Adrenal gland (tissue), 9 donors: ENCODE measurements at regions not wholly inside any gene's neighbourhood (a gene's known extent, or its start where the extent isn't known, plus 50 kb on each side); places are given as distances from the start of the nearest gene placed in this dataset.

Source experiments
- DNase-seq, 7 donors: peaks; one replicate each; pipeline ENCODE4 v3.0.0-alpha.2; 2019 to 2020
- H3K27ac ChIP-seq, 5 donors: fragments of 200-600 bp; sonication (generic) in 4 of 5; 1 replicate in 3 of 5; 2 replicates in 2 of 5; pipeline versions ENCODE4 v1.5.1 to v1.8.0; 2016 to 2020; ENCODE audit warnings: mild to moderate bottlenecking in 1 of 5
- H3K27me3 ChIP-seq: fragments of 200-600 bp; 2 replicates; pipeline ENCODE4 v1.8.0; 2021
- H3K36me3 ChIP-seq, 2 donors: fragments of 200-600 bp; replicated peaks in 1 of 2; 1 replicate in 1 of 2; 2 replicates in 1 of 2; pipeline versions ENCODE4 v1.5.1 to v1.8.0; 2018 to 2022
- H3K4me1 ChIP-seq, 2 donors: fragments of 200-600 bp; replicated peaks in 1 of 2; 1 replicate in 1 of 2; 2 replicates in 1 of 2; pipeline versions ENCODE4 v1.5.1 to v1.8.0; 2018 to 2021
- H3K4me3 ChIP-seq, 4 donors: fragments of 200-600 bp; sonication (generic) in 3 of 4; one replicate each; pipeline ENCODE4 v1.5.1; 2016 to 2018
- H3K9me3 ChIP-seq, 3 donors: fragments of 200-600 bp; sonication (generic) in 1 of 3; replicated peaks in 1 of 3; 1 replicate in 2 of 3; 2 replicates in 1 of 3; pipeline versions ENCODE4 v1.5.1 to v1.8.0; 2016 to 2021
- POLR2A ChIP-seq, 2 donors: fragments of 450-650 bp; IDR thresholded peaks; one replicate each; pipeline ENCODE4 v1.6.1; 2017; ENCODE audit warnings: antibody characterized with exemption in 2 of 2, mild to moderate bottlenecking in 2 of 2, moderate library complexity in 1 of 2
- WGBS, 4 donors: extraction: QIAGEN DNeasy Blood & Tissue Kit in 2 of 4; methylation state at CpG; one replicate each; pipeline versions ENCODE4 v1.1.5 to v1.1.7; 2013 to 2017; 5-methylcytosine and 5-hydroxymethylcytosine counted together
- intact Hi-C, 2 donors: fragments of 100-400 bp; cut with DNase I; formaldehyde crosslinking; loops; one replicate each; pipeline versions ENCODE4 v1.14.1 to v1.15.0; 2022 to 2023
- TF ChIP-seq, protein P1 (sequence below), 6 experiments: fragments of 450-650 bp in 4 of 6; fragments of 200-600 bp in 2 of 6; sonication (generic) in 1 of 6; IDR thresholded peaks; 1 replicate in 5 of 6; 2 replicates in 1 of 6; pipeline versions ENCODE4 v1.5.1 to v1.8.0; 2016 to 2021; ENCODE audit warnings: antibody characterized with exemption in 6 of 6, mild to moderate bottlenecking in 2 of 6, moderate library complexity in 1 of 6
- donor health status: healthy with polysubstance abuse.
- donor health status: Bipolar disorder and iron deficiency.
- donor health status: DM: yes; HTN: yes; CAD: no.
- donor health status: DM: no; HTN: no; CAD: no.
- donor health status: DM: no; HTN: no; CAD: no.

DNA sequence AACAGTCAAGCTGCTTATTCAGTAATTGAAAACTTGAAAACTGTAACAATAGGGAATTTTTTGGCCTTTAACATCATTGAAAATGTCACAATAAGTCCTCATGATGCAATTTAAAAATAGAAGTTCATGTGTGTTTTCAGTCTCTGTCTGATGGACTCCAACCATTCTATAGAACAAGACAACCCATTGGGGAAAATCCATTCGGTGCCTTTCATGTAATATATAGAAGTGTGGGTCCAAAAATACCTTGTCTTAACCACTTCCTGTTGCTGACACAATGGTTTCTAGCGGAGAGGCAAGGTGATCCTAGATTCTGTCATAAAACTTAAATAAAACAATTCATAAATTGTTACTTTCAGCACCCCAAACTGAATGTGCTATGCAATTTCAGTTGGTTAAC, 1131.3 kb upstream of the MAP3K7 start:
- intact Hi-C loops = no loop called here
- Histone ChIP-seq H3K27ac (no peak overlapping the region), H3K9me3 (no peaks in the 10 kb centered on the region), H3K36me3 (no peaks in the 10 kb centered on the region), H3K27me3 (no peaks in the 10 kb centered on the region), H3K4me3 (no peak overlapping the region), H3K4me1 (no peaks in the 10 kb centered on the region)
- no peak for DNase-seq
- no peak for TF ChIP-seq POLR2A (IDR thresholded peaks at IDR 0.05)
- 59 to 80% (median 72%) methylated on average over 2 of the region's 2 CpGs for whole genome bisulfite sequencing, 4 donors

DNA sequence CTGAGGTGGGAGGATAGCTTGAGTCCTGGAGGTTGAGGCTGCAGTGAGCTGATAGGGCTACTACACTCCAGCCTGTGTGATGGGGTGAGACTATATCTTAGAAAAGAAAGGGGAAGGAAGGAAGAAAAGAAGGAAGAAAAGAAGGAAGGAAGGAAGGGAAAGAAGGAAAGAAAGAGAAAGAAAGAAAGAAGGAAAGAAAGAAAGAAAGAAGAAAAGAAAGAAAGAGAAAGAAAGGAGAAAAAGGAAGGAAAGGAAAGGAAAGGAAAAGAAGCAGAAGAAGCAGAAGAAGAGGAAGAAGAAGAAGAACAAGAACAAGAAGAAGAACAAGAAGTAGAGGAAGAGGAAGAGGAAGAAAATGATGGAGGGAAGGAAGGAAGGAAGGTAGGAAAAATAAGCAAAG, 1130.2 kb upstream of the MAP3K7 start:
- H3K4me3 ChIP-seq = no peak overlapping the region
- TF ChIP-seq, protein P1, sequence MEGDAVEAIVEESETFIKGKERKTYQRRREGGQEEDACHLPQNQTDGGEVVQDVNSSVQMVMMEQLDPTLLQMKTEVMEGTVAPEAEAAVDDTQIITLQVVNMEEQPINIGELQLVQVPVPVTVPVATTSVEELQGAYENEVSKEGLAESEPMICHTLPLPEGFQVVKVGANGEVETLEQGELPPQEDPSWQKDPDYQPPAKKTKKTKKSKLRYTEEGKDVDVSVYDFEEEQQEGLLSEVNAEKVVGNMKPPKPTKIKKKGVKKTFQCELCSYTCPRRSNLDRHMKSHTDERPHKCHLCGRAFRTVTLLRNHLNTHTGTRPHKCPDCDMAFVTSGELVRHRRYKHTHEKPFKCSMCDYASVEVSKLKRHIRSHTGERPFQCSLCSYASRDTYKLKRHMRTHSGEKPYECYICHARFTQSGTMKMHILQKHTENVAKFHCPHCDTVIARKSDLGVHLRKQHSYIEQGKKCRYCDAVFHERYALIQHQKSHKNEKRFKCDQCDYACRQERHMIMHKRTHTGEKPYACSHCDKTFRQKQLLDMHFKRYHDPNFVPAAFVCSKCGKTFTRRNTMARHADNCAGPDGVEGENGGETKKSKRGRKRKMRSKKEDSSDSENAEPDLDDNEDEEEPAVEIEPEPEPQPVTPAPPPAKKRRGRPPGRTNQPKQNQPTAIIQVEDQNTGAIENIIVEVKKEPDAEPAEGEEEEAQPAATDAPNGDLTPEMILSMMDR (IDR thresholded peaks at IDR 0.05) = no peak
- no peak for TF ChIP-seq POLR2A (IDR thresholded peaks at IDR 0.05)
- H3K4me1 ChIP-seq = no peaks in the 10 kb centered on the region
- no peaks in the 10 kb centered on the region for H3K27me3 ChIP-seq
- no peak overlapping the region for H3K27ac ChIP-seq
- H3K9me3 ChIP-seq = no peaks in the 10 kb centered on the region
- intact Hi-C loops = no loop called here
- DNase-seq = no peak
- no peaks in the 10 kb centered on the region for H3K36me3 ChIP-seq

DNA sequence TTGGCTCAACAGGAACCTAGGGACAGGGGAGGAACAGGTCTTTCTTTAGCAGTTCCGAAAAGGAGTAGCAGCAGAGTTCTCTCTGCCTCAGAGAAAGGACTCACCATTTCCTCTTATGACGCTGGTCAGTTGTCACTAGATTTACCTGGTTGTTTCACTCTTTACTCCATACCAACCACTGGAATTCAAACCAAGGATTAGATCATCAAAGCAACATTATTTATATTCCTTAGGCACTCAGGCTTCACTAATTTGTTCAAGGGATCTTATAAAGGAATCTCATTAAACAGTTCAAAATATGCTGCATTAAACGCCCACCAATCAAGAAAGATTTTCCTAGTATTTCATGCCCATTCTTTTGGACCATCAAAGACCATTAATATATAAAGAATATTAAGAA, 1129.5 kb upstream of the MAP3K7 start:
- TF ChIP-seq, protein P1 (IDR thresholded peaks at IDR 0.05) = no peak
- TF ChIP-seq POLR2A (IDR thresholded peaks at IDR 0.05) = no peak
- no peak overlapping the region for H3K4me3 ChIP-seq
- 71 to 82% (median 74%) methylated on average over 3 of the region's 3 CpGs for WGBS, 4 donors
- intact Hi-C loops = no loop called here
- no peaks in the 10 kb centered on the region for H3K9me3 ChIP-seq
- H3K36me3 ChIP-seq = no peaks in the 10 kb centered on the region
- no peaks in the 10 kb centered on the region for H3K4me1 ChIP-seq
- DNase-seq = no peak
- no peaks in the 10 kb centered on the region for H3K27me3 ChIP-seq
- H3K27ac ChIP-seq = no peak overlapping the region

DNA sequence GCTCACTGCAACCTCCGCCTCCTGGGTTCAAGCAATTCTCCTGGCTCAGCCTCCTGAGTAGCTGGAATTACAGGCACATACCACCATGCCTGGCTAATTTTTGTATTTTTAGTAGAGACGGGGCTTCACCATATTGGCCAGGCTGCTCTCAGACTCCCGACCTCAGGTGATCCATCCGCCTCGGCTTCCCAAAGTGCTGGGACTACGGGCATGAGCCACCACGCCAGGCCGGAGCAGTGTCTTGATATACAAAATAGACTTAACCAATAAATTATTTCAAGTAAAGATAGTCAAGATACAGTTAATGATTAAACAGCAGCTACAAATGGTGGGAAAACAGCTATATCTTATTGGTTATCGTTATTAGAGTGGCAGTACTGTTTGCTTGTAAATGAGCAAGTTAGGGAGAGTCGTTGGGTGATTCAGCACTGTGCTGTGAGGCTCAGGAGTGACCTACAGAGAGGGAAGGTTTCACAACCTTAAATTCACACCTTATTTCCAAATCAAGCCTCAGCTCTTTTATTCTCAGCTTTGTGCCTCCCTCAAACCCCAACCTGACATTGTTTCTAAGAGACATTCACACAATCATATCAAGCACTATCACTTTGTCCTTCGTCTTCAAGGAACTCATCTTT, 1128.4 kb upstream of the MAP3K7 start:
- Histone ChIP-seq H3K27ac (no peak overlapping the region), H3K4me1 (no peaks in the 10 kb centered on the region), H3K36me3 (no peaks in the 10 kb centered on the region), H3K9me3 (no peaks in the 10 kb centered on the region), H3K27me3 (no peaks in the 10 kb centered on the region), H3K4me3 (no peak overlapping the region)
- no peak for DNase-seq
- 72 to 89% (median 87%) methylated on average over 11 of the region's 11 CpGs for WGBS, 4 donors
- intact Hi-C loops = no loop called here
- TF ChIP-seq, protein P1 (IDR thresholded peaks at IDR 0.05) = no peak
- TF ChIP-seq POLR2A (IDR thresholded peaks at IDR 0.05) = no peak

GRCh38 chr6:91713911-91714310, 1127.0 kb upstream of the MAP3K7 start:
- H3K4me3 ChIP-seq = no peak overlapping the region
- no peak for DNase-seq
- H3K36me3 ChIP-seq = no peaks in the 10 kb centered on the region
- no peaks in the 10 kb centered on the region for H3K9me3 ChIP-seq
- no peak for TF ChIP-seq POLR2A (IDR thresholded peaks at IDR 0.05)
- TF ChIP-seq, protein P1 (IDR thresholded peaks at IDR 0.05) = no peak
- no peaks in the 10 kb centered on the region for H3K27me3 ChIP-seq
- H3K4me1 ChIP-seq = no peaks in the 10 kb centered on the region
- no peak overlapping the region for H3K27ac ChIP-seq
- intact Hi-C loops = no loop called here
